Ovary (tissue), 7 donors: ENCODE measurements at regions not wholly inside any gene's neighbourhood (a gene's known extent, or its start where the extent isn't known, plus 50 kb on each side); places are given as distances from the start of the nearest gene placed in this dataset.
"Not testable (repeated sequence)": the region's sequence is repeated elsewhere in the genome, so short reads cannot be mapped to it uniquely, and the experiment has no call there.

Experiments used
- DNase-seq, 5 donors: peaks; one replicate each; pipeline ENCODE4 v3.0.0-alpha.2; 2019 to 2020
- H3K27ac ChIP-seq, 2 donors: fragments of 200-600 bp; one replicate each; pipeline versions ENCODE4 v1.5.1 to v1.8.0; 2019 to 2022
- H3K27me3 ChIP-seq: fragments of 200-600 bp; one replicate; pipeline ENCODE4 v1.8.0; 2022
- H3K36me3 ChIP-seq: fragments of 200-600 bp; sonication (generic); one replicate; pipeline ENCODE4 v1.5.1; 2019
- H3K4me1 ChIP-seq: one replicate; pipeline ENCODE4 v1.8.1; 2013; ENCODE audit warnings: mild to moderate bottlenecking, moderate library complexity; ENCODE audit not compliant: insufficient read depth
- H3K4me3 ChIP-seq: fragments of 200-600 bp; sonication (generic); one replicate; pipeline ENCODE4 v1.5.1; 2017
- H3K9me3 ChIP-seq, 2 donors: fragments of 200-600 bp in 1 of 2; sonication (generic) in 1 of 2; one replicate each; pipeline versions ENCODE4 v1.5.1 to v1.8.1; 2013 to 2019; ENCODE audit warnings: mild to moderate bottlenecking in 1 of 2, moderate library complexity in 1 of 2
- CTCF ChIP-seq, 3 donors: fragments of 450-650 bp in 2 of 3; fragments of 200-600 bp in 1 of 3; IDR thresholded peaks; one replicate each; pipeline versions ENCODE4 v1.5.1 to v1.8.0; 2016 to 2022; ENCODE audit warnings: antibody characterized with exemption in 3 of 3, mild to moderate bottlenecking in 1 of 3
- EP300 ChIP-seq: sonication (generic); formaldehyde crosslinking; IDR thresholded peaks from one replicate; pipeline ENCODE4 v1.6.1; 2017; ENCODE audit warnings: antibody characterized with exemption
- POLR2A ChIP-seq: fragments of 450-650 bp; IDR thresholded peaks from one replicate; pipeline ENCODE4 v1.6.1; 2017; ENCODE audit warnings: antibody characterized with exemption, mild to moderate bottlenecking, moderate library complexity
- WGBS, 3 donors: extraction: QIAGEN DNeasy Blood & Tissue Kit in 1 of 3; methylation state at CpG; one replicate each; pipeline versions ENCODE4 v1.1.5 to v1.1.7; 2013 to 2017; 5-methylcytosine and 5-hydroxymethylcytosine counted together
- intact Hi-C, 4 donors: fragments of 100-400 bp; cut with DNase I; formaldehyde crosslinking; loops; one replicate each; pipeline versions ENCODE4 v1.11.0 to v1.15.1; 2022 to 2023
- donor health status: DM: no; HTN: no; CAD: no; lungs with moderate emphysema.
- donor health status: DM: no; HTN: no; CAD: no.
- donor health status: Bipolar disorder and iron deficiency.
- donor health status: DM: no; HTN: no; CAD: no.
- donor health status: DM: yes; HTN: yes; CAD: no.

GRCh38 chr5:2865856-2866255 is 114.4 kb upstream of the IRX2 start:
- WGBS, 3 donors, result 88 to 92% (median 92%) methylated on average over 12 of the region's 12 CpGs
- TF ChIP-seq POLR2A (no peak), CTCF (IDR thresholded peaks at IDR 0.05) (no peak), EP300 (no peak)
- Histone ChIP-seq H3K27ac (no peak overlapping the region), H3K9me3 (no peaks in the 10 kb centered on the region), H3K4me1 (no peaks in the 10 kb centered on the region), H3K27me3 (no peaks in the 10 kb centered on the region), H3K4me3 (no peak overlapping the region), H3K36me3 (no peaks in the 10 kb centered on the region)
- intact Hi-C loops, result no loop called here
- no peak for DNase-seq

- Histone ChIP-seq H3K4me3 (no peak overlapping the region), H3K27me3 (no peaks in the 10 kb centered on the region), H3K9me3 (no peaks in the 10 kb centered on the region), H3K36me3 (no peaks in the 10 kb centered on the region), H3K4me1 (no peaks in the 10 kb centered on the region), H3K27ac (no peak overlapping the region)
- DNase-seq, result no peak
- TF ChIP-seq POLR2A, result no peak
- TF ChIP-seq EP300, result no peak
- TF ChIP-seq CTCF (IDR thresholded peaks at IDR 0.05), result no peak
- 64 to 80% (median 73%) methylated on average over 14 of the region's 14 CpGs for WGBS, 3 donors
- intact Hi-C loops, result no loop called here
Observed at GRCh38 chr5:2864515-2865105, 113.1 kb upstream of the IRX2 start.

GRCh38 chr5:2863675-2864433 is 112.4 kb upstream of the IRX2 start:
- 73 to 87% (median 84%) methylated on average over 16 of the region's 16 CpGs for WGBS, 3 donors
- Histone ChIP-seq H3K27ac (no peak overlapping the region), H3K4me1 (no peaks in the 10 kb centered on the region), H3K9me3 (no peaks in the 10 kb centered on the region), H3K4me3 (no peak overlapping the region), H3K36me3 (no peaks in the 10 kb centered on the region), H3K27me3 (no peaks in the 10 kb centered on the region)
- intact Hi-C loops, result no loop called here
- no peak for TF ChIP-seq CTCF (IDR thresholded peaks at IDR 0.05)
- no peak for TF ChIP-seq EP300
- TF ChIP-seq POLR2A, result no peak
- no peak for DNase-seq

GRCh38 chr5:2863133-2863532 is 111.7 kb upstream of the IRX2 start:
- intact Hi-C loops, result no loop called here
- DNase-seq, result no peak
- no peaks in the 10 kb centered on the region for H3K9me3 ChIP-seq

GRCh38 chr5:2862176-2862575 is 110.7 kb upstream of the IRX2 start:
- intact Hi-C loops, H3K4me1 ChIP-seq, H3K27me3 ChIP-seq, H3K9me3 ChIP-seq, DNase-seq, H3K27ac ChIP-seq, H3K4me3 ChIP-seq, H3K36me3 ChIP-seq: not testable (repeated sequence)
- 85 to 88% (median 86%) methylated on average over 3 of the region's 3 CpGs for WGBS, 3 donors

More at GRCh38 chr5:2863133-2863532, 111.7 kb upstream of the IRX2 start:
- Histone ChIP-seq H3K27ac (no peak overlapping the region), H3K36me3 (no peaks in the 10 kb centered on the region), H3K4me3 (no peak overlapping the region), H3K27me3 (no peaks in the 10 kb centered on the region), H3K4me1 (no peaks in the 10 kb centered on the region)
- TF ChIP-seq POLR2A (no peak), EP300 (no peak), CTCF (IDR thresholded peaks at IDR 0.05) (no peak)
